ENCODE measurements at regions not wholly inside any gene's neighbourhood (a gene's known extent, or its start where the extent isn't known, plus 50 kb on each side); places are given as distances from the start of the nearest gene placed in this dataset.

DNA sequence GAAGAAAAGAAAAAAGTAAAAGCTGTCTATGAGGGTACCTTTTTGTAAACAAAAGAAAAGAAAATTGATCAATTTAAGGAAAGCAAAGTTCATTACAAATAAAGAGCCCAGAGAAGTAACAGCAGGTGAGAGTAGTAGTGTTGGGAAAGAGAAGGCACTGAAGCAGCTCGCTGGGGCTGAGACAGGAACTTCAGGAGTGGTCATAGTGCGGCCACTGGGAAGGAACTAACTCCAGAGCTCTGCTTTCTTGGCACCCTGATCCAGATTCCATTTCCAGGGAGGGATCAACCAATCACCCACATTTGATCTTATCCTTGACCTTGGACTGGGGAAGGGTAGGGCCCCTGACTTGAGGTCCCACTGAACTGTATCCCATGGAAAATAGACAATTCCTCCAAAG lies 617.6 kb downstream of the CPS1 start:
- Histone ChIP-seq H3K4me3 (replicated peaks in 1 of 4; ENCODE audit: control extremely low read depth in 1 of 4, insufficient read depth in 1 of 4, low read depth in 3 of 4, low read length in 4 of 4) (no peak overlapping the region), H3K4me1 (ENCODE audit: control insufficient read depth, extremely low read depth, insufficient read depth, low read length) (no peaks in the 10 kb centered on the region), H3K9ac (ENCODE audit: insufficient read depth, low read length) (no peak overlapping the region), H3K9me3 (ENCODE audit: control insufficient read depth, insufficient read depth, low read depth, low read length) (no peaks in the 10 kb centered on the region), H2AFZ (ENCODE audit: low read length) (no peak overlapping the region), H3K4me2 (ENCODE audit: extremely low read depth, insufficient read depth, low read length) (no peak overlapping the region), H3K27me3 (ENCODE audit: control insufficient read depth, insufficient read depth, low read length) (no peaks in the 10 kb centered on the region), H3K79me2 (ENCODE audit: control insufficient read depth, insufficient read depth, low read length) (no peaks in the 10 kb centered on the region), H4K20me1 (ENCODE audit: control insufficient read depth, extremely low read depth, insufficient read depth, low read length) (no peaks in the 10 kb centered on the region), H3K27ac (ENCODE audit: insufficient read depth, low read length) (no peak overlapping the region), H3K36me3 (ENCODE audit: control insufficient read depth, insufficient read depth, low read length) (no peaks in the 10 kb centered on the region)
- DNase-seq (ENCODE audit: low read depth in 2 of 2), result no peak
- no peak for TF ChIP-seq EZH2 (IDR thresholded peaks at IDR 0.05; ENCODE audit: low read length, missing control alignments)
- TF ChIP-seq, protein P1, sequence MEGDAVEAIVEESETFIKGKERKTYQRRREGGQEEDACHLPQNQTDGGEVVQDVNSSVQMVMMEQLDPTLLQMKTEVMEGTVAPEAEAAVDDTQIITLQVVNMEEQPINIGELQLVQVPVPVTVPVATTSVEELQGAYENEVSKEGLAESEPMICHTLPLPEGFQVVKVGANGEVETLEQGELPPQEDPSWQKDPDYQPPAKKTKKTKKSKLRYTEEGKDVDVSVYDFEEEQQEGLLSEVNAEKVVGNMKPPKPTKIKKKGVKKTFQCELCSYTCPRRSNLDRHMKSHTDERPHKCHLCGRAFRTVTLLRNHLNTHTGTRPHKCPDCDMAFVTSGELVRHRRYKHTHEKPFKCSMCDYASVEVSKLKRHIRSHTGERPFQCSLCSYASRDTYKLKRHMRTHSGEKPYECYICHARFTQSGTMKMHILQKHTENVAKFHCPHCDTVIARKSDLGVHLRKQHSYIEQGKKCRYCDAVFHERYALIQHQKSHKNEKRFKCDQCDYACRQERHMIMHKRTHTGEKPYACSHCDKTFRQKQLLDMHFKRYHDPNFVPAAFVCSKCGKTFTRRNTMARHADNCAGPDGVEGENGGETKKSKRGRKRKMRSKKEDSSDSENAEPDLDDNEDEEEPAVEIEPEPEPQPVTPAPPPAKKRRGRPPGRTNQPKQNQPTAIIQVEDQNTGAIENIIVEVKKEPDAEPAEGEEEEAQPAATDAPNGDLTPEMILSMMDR (conservative IDR thresholded peaks at IDR 0.05 in 1 of 2, IDR thresholded peaks at IDR 0.05 in 1 of 2; ENCODE audit: low read depth in 1 of 2, low read length in 2 of 2), result no peak

DNA sequence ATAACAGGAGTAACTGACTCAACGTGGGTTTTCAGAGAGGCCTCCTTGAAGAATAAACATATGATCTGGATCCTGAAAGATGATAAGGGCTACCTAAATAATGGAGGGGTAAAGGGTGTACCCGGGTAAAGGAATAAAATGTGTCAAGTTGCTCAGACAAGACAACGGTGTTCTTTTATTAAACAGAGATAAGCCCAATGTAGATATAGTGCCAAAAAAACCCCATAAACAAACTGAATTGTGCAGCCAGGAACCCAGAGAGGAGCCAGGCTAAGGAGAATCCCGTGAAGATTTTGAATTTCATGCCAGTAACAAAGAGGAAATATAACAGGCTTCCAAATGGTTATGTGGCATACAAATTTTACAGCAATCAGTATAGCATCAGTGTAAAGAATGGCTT lies 618.2 kb downstream of the CPS1 start:
- H3K27me3 ChIP-seq (ENCODE audit: control insufficient read depth, insufficient read depth, low read length), result no peaks in the 10 kb centered on the region
- H3K4me2 ChIP-seq (ENCODE audit: extremely low read depth, insufficient read depth, low read length), result no peak overlapping the region
- H3K79me2 ChIP-seq (ENCODE audit: control insufficient read depth, insufficient read depth, low read length), result no peaks in the 10 kb centered on the region
- no peaks in the 10 kb centered on the region for H3K36me3 ChIP-seq (ENCODE audit: control insufficient read depth, insufficient read depth, low read length)
- H3K9me3 ChIP-seq (ENCODE audit: control insufficient read depth, insufficient read depth, low read depth, low read length), result no peaks in the 10 kb centered on the region
- H3K4me1 ChIP-seq (ENCODE audit: control insufficient read depth, extremely low read depth, insufficient read depth, low read length), result no peaks in the 10 kb centered on the region
- H3K27ac ChIP-seq (ENCODE audit: insufficient read depth, low read length), result no peak overlapping the region
- H3K4me3 ChIP-seq (replicated peaks in 1 of 4; ENCODE audit: control extremely low read depth in 1 of 4, insufficient read depth in 1 of 4, low read depth in 3 of 4, low read length in 4 of 4), result no peak overlapping the region
- DNase-seq (ENCODE audit: low read depth in 2 of 2), result no peak
- H4K20me1 ChIP-seq (ENCODE audit: control insufficient read depth, extremely low read depth, insufficient read depth, low read length), result no peaks in the 10 kb centered on the region
- TF ChIP-seq EZH2 (IDR thresholded peaks at IDR 0.05; ENCODE audit: low read length, missing control alignments), result no peak
- TF ChIP-seq, protein P1 (conservative IDR thresholded peaks at IDR 0.05 in 1 of 2, IDR thresholded peaks at IDR 0.05 in 1 of 2; ENCODE audit: low read depth in 1 of 2, low read length in 2 of 2), result no peak
- no peak overlapping the region for H3K9ac ChIP-seq (ENCODE audit: insufficient read depth, low read length)
- no peak overlapping the region for H2AFZ ChIP-seq (ENCODE audit: low read length)

DNA sequence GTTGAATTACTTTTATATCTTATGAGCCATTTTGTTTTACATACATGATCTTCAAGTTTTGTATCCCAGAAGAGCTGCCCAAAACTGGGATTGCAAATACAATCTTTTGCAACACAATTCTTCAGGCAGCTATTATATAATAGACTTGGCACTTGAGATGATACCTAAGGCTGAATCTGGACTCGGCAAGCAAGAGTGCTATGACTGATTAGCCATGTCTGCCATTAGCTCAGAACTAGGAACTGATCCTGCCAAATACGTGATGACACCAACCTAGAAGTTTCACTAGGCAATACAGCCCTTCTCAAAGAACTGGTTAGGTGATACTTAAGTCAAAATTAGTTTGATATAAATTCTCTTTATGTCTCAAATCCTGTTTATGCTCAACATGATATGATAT lies 619.6 kb downstream of the CPS1 start:
- no peaks in the 10 kb centered on the region for H3K9me3 ChIP-seq (ENCODE audit: control insufficient read depth, insufficient read depth, low read depth, low read length)
- H3K4me2 ChIP-seq (ENCODE audit: extremely low read depth, insufficient read depth, low read length), result no peak overlapping the region
- TF ChIP-seq, protein P1 (conservative IDR thresholded peaks at IDR 0.05 in 1 of 2, IDR thresholded peaks at IDR 0.05 in 1 of 2; ENCODE audit: low read depth in 1 of 2, low read length in 2 of 2), result no peak
- no peak for TF ChIP-seq EZH2 (IDR thresholded peaks at IDR 0.05; ENCODE audit: low read length, missing control alignments)

More for the DNA sequence above, 619.6 kb downstream of the CPS1 start:
- Histone ChIP-seq H3K36me3 (ENCODE audit: control insufficient read depth, insufficient read depth, low read length) (no peaks in the 10 kb centered on the region), H4K20me1 (ENCODE audit: control insufficient read depth, extremely low read depth, insufficient read depth, low read length) (no peaks in the 10 kb centered on the region), H3K79me2 (ENCODE audit: control insufficient read depth, insufficient read depth, low read length) (no peaks in the 10 kb centered on the region), H3K27ac (ENCODE audit: insufficient read depth, low read length) (no peak overlapping the region), H3K27me3 (ENCODE audit: control insufficient read depth, insufficient read depth, low read length) (no peaks in the 10 kb centered on the region), H3K4me3 (replicated peaks in 1 of 4; ENCODE audit: control extremely low read depth in 1 of 4, insufficient read depth in 1 of 4, low read depth in 3 of 4, low read length in 4 of 4) (no peak overlapping the region), H2AFZ (ENCODE audit: low read length) (no peak overlapping the region), H3K4me1 (ENCODE audit: control insufficient read depth, extremely low read depth, insufficient read depth, low read length) (no peaks in the 10 kb centered on the region), H3K9ac (ENCODE audit: insufficient read depth, low read length) (no peak overlapping the region)
- DNase-seq (ENCODE audit: low read depth in 2 of 2), result no peak
